ENCODE measurements at regions not wholly inside any gene's neighbourhood (a gene's known extent, or its start where the extent isn't known, plus 50 kb on each side); places are given as distances from the start of the nearest gene placed in this dataset.
"Not testable (repeated sequence)": the region's sequence is repeated elsewhere in the genome, so short reads cannot be mapped to it uniquely, and the experiment has no call there.

GRCh38 chrX:67213686-67214085 is 330.1 kb upstream of the AR start:
- not testable (repeated sequence) for DNase-seq (ENCODE audit: low spot score in 2 of 2)

DNA sequence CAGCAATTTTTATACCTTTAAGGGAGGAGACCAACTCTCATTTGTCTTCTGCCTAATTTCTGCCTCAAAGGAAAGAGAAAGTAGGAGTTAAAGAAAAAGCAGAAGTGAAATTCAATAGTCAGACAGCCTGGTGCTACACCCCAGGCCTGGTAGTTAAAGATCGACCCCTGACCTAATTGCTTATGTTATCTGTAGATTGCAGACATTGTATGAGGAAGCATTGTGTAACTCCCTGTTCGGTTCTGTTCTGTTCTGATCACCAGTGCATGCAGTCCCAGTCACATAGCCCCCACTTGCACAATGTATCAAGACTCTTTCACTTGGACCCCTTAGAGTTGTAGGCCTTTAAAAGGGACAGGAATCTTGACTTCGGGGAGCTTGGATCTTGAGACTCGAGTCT is 335.9 kb upstream of the AR start:
- no peak for DNase-seq (ENCODE audit: low spot score in 2 of 2)
- no peak for FAIRE-seq

More at GRCh38 chrX:67213686-67214085, 330.1 kb upstream of the AR start:
- FAIRE-seq = not testable (repeated sequence)

DNA sequence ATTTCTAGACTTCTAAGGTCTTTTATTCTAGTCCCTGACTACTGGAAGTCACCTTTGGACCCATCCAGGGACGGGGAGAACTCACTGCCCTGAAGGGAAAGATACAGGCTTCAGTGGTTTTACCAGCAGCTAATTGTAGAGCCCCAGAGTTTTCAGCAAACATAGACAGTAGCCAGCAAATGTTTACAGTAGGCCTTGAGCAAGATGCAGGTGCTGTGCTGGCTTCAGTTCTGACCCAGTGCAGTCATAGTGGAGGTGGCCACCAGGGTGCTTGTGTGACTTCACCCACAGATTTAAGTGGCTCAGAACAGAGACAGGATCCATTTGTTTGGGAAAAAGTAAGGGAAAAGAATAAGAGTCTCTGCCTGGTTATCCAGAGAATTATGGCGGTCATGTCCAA is 384.4 kb upstream of the AR start:
- FAIRE-seq = no peak
- DNase-seq (ENCODE audit: low spot score in 2 of 2) = no peak

DNA sequence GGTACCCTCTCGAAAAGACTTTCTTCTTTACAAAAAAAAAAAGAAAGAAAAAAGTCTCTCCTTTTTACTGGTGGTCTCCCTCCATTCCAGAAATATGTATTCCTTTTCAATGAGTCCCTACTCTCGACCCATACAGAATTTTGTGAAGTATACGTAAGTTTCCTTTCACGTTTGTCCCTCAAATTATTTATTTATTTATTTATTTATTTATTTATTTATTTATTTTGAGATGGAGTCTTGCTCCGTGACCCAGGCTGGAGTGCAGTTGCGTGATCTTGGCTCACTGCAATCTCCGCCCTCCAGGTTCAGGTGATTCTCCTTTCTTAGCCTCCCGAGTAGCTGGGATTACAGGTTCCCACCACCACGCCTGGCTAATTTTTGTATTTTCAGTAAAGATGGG is 429.2 kb upstream of the AR start:
- FAIRE-seq (no peak), DNase-seq (ENCODE audit: low spot score in 2 of 2) (no peak)

- DNase-seq (ENCODE audit: low spot score in 2 of 2) (no peak), FAIRE-seq (no peak)
These were observed 438.1 kb upstream of the AR start for GRCh38 chrX:67105758-67106116.

DNA sequence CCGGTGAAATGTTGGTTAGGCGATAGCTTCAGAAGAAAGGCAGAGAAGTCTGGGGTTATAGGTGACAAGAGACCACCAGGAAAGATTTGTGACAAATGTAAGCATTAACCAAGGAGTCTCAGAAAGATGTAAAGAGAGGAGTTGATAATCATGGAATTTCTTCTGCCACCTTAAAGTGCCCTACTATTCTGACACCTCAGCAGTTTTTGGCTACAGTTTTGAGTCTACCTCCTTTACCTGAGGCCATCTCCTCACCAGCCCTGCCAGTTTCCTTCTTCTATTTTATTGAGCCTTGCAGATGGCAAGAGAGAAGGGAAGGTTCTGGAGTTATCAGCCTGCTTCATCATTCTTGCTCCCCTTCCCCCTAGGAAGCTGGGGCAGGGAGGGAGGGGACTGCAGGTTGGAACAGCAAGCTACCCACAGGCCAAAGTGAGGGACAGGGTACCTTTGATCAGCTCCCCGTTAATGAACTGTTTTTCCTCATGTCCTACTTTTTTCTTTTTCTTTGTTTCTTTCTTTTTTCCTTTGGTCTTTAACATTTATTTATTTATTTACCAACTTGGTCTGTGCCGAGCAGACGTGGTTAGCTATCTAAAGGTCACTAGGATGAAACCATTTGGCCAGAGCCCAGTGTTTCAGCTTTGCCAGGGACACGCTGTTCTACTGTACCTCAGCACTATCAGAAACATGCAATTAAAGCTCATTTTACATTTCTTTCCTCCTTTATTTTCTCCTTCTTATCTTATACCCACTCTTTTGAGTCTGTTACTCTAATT is 438.7 kb upstream of the AR start:
- FAIRE-seq (no peak), DNase-seq (ENCODE audit: low spot score in 2 of 2) (no peak)

- DNase-seq (ENCODE audit: low spot score in 2 of 2) (no peak), FAIRE-seq (no peak)
These were observed 443.6 kb upstream of the AR start for GRCh38 chrX:67100031-67100884.

GRCh38 chrX:67094061-67094460 is 449.8 kb upstream of the AR start:
- DNase-seq (ENCODE audit: low spot score in 2 of 2) = no peak
- no peak for FAIRE-seq

GRCh38 chrX:67050760-67051159 is 411.9 kb upstream of the EDA2R start:
- DNase-seq (ENCODE audit: low spot score in 2 of 2) = no peak
- FAIRE-seq = no peak

- DNase-seq (ENCODE audit: low spot score in 2 of 2) (no peak), FAIRE-seq (no peak)
These were observed 406.0 kb upstream of the EDA2R start for GRCh38 chrX:67044866-67045265.

DNA sequence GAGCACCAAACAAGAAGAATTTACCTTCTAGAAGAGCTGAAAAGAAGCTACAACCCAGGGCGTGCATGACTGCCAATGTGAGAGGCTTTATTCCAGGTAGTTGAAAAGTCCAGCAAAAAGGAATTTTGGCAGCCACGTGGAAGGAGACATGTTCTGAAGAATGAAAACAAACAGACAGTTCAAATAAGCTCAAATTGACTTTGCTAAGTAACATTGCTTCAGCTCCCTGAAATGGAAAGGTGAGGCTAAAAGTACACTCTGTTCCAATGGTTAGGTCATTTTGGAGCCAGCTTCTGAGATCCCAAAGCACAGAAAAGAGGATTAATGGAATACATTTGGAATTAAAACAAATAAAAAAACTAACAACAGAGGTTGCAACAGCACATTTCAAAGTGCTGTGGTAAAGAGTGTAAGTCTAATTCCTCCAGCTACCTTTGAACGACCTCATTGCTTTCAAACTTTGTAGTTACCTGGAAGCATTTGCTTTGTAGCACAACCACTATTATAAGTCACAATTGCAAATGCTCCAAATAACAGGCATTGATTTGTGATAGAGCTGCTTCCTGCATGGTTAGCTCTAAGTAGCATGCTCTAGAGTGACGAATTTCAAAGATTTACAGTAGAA is 405.3 kb upstream of the EDA2R start:
- FAIRE-seq = no peak
- no peak for DNase-seq (ENCODE audit: low spot score in 2 of 2)

GRCh38 chrX:67004451-67004850 is 365.6 kb upstream of the EDA2R start:
- DNase-seq (ENCODE audit: low spot score in 2 of 2) = no peak
- FAIRE-seq = no peak

DNA sequence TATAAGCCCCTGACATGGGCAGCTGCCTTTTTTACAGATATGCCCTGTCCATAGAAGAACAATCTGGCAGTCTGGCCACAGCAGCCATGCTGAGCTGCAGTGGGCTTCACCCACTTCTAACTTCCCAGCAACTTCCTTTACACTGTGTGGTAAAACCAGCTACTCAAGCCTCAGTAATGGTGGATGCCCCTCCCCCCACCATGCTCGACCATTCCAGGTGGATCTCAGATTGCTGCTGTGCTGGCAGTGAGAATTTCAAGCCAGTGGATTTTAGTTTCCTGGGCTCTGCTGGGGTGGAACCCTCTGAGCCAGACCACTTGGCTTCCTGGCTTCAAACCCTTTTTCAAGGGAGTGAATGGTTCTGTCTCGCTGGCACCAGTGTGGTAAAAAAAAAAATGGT is 355.9 kb upstream of the EDA2R start:
- FAIRE-seq (no peak), DNase-seq (ENCODE audit: low spot score in 2 of 2) (no peak)

DNA sequence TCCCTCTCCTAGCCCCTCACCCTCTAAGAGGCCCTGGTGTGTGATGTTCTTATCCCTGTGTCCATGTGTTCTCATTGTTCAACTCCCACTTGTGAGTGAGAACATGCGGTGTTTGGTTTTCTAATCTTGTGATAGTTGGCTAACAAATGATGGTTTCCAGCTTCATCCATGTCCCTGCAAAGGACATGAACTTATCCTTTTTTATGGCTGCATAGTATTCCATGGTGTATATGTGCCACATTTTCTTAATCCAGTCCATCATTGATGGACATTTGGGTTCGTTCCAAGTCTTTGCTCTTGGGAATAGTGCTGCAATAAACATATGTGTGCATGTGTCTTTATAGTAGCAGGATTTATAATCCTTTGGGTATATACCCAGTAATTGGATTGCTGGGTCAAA is 353.2 kb upstream of the EDA2R start:
- not testable (repeated sequence) for FAIRE-seq; DNase-seq (ENCODE audit: low spot score in 2 of 2)

GRCh38 chrX:66988331-66988730 is 349.5 kb upstream of the EDA2R start:
- FAIRE-seq (no peak), DNase-seq (ENCODE audit: low spot score in 2 of 2) (no peak)

DNA sequence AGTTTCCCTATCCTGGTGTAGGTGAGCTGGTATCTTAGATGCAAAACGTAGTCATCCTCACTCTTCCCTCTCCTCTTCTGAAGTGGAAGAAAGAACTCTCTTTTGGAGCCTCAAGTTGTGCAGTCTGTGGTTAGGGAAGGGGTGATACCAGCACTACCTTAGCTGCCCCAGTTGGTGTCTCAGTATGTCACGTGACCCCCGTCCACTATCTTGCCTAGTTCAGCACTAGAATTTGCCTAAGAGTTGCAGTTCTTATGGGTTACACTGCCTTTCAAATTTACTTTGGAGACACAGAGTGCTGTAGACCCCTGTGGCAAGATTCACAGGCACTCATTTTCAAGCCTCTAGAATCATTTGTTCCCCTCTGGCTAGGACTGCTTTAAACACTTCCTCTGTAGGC is 322.8 kb upstream of the EDA2R start:
- DNase-seq (ENCODE audit: low spot score in 2 of 2) = no peak
- FAIRE-seq = no peak

DNA sequence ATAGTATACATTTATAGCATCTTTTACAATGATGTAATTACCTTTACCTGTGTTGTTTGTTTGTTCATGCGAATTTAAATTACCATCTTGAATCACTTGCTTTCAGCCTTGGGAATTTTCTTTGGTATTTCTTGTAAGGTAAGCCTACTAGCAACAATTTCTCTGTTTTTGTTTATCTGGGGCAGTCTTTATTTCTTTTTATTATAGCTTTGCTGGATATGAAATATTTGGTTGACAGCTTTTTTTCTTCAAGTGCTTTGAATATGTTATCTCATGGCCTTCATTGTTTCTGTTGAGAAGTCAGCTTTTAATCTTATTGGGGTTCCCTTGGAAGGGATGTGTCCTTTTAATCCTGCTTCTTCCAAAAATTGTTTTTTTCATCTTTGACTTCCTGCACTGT is 292.8 kb upstream of the EDA2R start:
- DNase-seq (ENCODE audit: low spot score in 2 of 2) (no peak), FAIRE-seq (no peak)

DNA sequence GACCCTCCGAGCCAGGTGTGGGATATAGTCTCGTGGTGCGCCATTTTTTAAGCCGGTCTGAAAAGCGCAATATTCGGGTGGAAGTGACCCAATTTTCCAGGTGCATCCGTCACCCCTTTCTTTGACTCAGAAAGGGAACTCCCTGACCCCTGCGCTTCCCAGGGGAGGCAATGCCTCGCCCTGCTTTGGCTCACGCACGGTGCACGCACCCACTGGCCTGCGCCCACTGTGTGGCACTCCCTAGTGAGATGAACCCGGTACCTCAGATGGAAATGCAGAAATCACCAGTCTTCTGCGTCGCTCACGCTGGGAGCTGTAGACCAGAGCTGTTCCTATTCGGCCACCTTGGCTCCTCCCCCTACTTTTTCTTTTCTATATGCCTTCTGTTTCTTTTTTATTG is 291.6 kb upstream of the EDA2R start:
- FAIRE-seq; DNase-seq (ENCODE audit: low spot score in 2 of 2): not testable (repeated sequence)

DNA sequence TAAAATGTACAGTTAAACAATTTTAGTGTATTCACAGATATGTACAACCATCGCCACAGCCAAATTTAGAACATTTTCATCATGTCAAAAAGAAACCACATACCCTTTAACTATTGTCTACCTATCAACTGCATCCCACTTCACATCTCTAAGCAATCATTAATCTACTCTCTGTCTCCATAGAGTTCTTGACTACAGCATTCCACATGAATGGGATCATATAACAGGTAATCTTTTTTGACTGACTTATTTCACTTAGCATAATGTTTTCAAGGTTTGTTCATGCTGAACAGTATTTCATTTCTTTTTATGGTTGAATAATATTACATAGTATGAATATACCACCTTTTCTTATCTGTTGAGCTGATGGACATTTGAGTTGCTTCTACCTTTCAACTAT is 281.4 kb upstream of the EDA2R start:
- no peak for DNase-seq (ENCODE audit: low spot score in 2 of 2)
- no peak for FAIRE-seq

- no peak for DNase-seq (ENCODE audit: low spot score in 2 of 2)
- FAIRE-seq = no peak
These were observed 280.5 kb upstream of the EDA2R start for GRCh38 chrX:66919280-66919832.

DNA sequence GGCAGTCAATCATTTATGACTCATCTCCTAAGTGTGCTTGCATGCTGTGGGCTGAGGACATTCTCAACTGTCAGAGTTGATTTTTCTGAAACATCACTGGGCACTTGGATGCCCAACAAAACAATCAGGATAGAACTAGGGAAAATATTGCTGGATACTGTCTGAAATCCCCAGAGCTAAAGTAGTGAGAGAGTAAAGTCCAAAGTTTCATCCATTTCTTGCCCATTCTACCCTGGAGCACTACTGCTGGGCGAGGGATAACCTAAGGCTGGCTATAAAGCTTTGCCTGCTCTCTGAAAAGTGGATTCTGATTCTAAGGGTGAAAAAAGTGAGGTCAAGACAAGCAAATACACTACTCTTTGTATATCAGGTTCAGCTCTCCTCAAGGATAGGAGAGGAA is 279.6 kb upstream of the EDA2R start:
- FAIRE-seq = no peak
- no peak for DNase-seq (ENCODE audit: low spot score in 2 of 2)

All from frontal cortex (tissue), 3 donors.